ENCODE measurements at regions not wholly inside any gene's neighbourhood (a gene's known extent, or its start where the extent isn't known, plus 50 kb on each side); places are given as distances from the start of the nearest gene placed in this dataset.

DNA sequence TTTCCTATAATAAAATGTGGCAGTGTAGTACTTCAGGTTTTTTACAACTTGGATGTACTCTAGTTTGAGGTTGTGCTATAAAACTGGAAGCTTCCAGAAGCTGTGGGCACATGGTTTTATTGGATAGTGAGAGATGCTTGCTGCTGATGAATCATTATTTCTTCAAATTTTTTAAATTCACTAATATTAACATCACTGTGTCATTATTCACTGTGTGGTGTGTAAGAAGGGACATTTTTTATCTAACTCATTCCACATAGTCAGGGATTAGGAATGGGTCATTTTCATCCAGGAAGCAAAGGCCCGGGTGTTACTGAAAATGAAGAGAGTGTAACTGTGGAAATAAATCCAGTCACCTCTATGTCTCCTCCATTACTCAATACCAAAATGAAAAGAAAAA is 421.0 kb downstream of the TENT5A start:
- peak; percentile 1 for DNase-seq (ENCODE audit: unreplicated experiment)
- Mint-ChIP-seq H3K4me3 (ENCODE audit: unreplicated experiment) (no peak overlapping the region), H3K36me3 (ENCODE audit: insufficient read depth, unreplicated experiment) (no peaks in the 10 kb centered on the region), H3K27me3 (ENCODE audit: insufficient read depth, unreplicated experiment) (no peaks in the 10 kb centered on the region), H3K27ac (ENCODE audit: low read depth, unreplicated experiment) (no peak overlapping the region), H3K9me3 (ENCODE audit: unreplicated experiment) (no peaks in the 10 kb centered on the region), H3K4me1 (ENCODE audit: insufficient read depth, unreplicated experiment) (no peaks in the 10 kb centered on the region)
- no peak for TF ChIP-seq CTCF (IDR thresholded peaks at IDR 0.05; ENCODE audit: unreplicated experiment)
- intact Hi-C loops (cut with micrococcal nuclease), result no loop called here
- CTCF ChIA-PET, result no interaction called here
- POLR2A ChIA-PET, result no interaction called here
- no TSS peak for BruUV-seq (replicated peaks)

DNA sequence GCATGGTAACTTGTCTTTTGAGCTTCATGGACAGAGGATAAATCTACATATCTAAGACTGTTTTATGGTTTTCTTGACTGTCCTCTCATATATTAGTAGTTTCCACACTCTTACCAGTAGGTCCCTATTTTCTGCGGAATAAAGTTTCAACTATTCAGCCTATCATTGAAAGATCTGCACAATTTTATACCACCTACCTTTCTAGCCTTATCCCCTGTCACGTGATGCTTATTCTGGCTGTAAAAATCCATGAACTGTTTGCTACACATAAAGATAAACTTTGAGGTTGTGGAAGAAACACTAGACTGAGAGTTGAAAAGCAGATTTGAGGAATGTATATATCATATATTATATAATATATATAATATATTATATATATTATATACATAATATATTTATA is 423.8 kb downstream of the TENT5A start:
- Mint-ChIP-seq H3K27me3 (ENCODE audit: insufficient read depth, unreplicated experiment) (no peaks in the 10 kb centered on the region), H3K4me3 (ENCODE audit: unreplicated experiment) (no peak overlapping the region), H3K4me1 (ENCODE audit: insufficient read depth, unreplicated experiment) (no peaks in the 10 kb centered on the region), H3K9me3 (ENCODE audit: unreplicated experiment) (no peaks in the 10 kb centered on the region), H3K36me3 (ENCODE audit: insufficient read depth, unreplicated experiment) (no peaks in the 10 kb centered on the region), H3K27ac (ENCODE audit: low read depth, unreplicated experiment) (no peak overlapping the region)
- TF ChIP-seq CTCF (IDR thresholded peaks at IDR 0.05; ENCODE audit: unreplicated experiment), result no peak
- no TSS peak for BruUV-seq (replicated peaks)
- CTCF ChIA-PET, result no interaction called here
- no peak for DNase-seq (ENCODE audit: unreplicated experiment)
- intact Hi-C loops (cut with micrococcal nuclease), result no loop called here
- POLR2A ChIA-PET, result no interaction called here

- no peaks in the 10 kb centered on the region for H3K4me1 Mint-ChIP-seq (ENCODE audit: insufficient read depth, unreplicated experiment)
Measured at GRCh38 chr6:81326881-81327561, 425.5 kb downstream of the TENT5A start.

DNA sequence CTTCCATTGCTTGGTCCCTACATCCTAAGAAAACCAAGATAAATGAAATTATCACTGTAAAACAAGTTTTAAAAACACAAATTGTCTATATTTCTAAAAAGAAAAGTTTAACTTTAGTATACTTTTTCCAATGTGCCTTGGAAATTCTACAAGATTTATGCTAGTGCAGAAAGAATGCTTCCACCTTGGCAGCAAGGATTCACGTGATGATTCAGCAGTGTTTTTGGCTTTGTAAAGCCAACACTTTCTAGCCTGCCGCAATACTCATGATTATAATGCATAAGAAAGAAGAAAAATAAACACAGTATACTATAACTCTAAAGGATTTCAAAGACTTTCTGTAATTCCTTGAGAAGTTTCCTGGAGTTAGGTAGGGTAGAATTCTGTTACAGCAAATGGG is 442.7 kb downstream of the TENT5A start:
- CTCF ChIA-PET, result no interaction called here
- Mint-ChIP-seq H3K27me3 (ENCODE audit: insufficient read depth, unreplicated experiment) (no peaks in the 10 kb centered on the region), H3K4me1 (ENCODE audit: insufficient read depth, unreplicated experiment) (no peaks in the 10 kb centered on the region), H3K9me3 (ENCODE audit: unreplicated experiment) (peaks cover 10% of the 10 kb centered on the region), H3K36me3 (ENCODE audit: insufficient read depth, unreplicated experiment) (no peaks in the 10 kb centered on the region), H3K4me3 (ENCODE audit: unreplicated experiment) (no peak overlapping the region), H3K27ac (ENCODE audit: low read depth, unreplicated experiment) (no peak overlapping the region)
- no peak for DNase-seq (ENCODE audit: unreplicated experiment)
- intact Hi-C loops (cut with micrococcal nuclease), result no loop called here
- BruUV-seq (replicated peaks), result no TSS peak
- TF ChIP-seq CTCF (IDR thresholded peaks at IDR 0.05; ENCODE audit: unreplicated experiment), result no peak
- POLR2A ChIA-PET, result no interaction called here

More at GRCh38 chr6:81326881-81327561, 425.5 kb downstream of the TENT5A start:
- H3K27me3 Mint-ChIP-seq (ENCODE audit: insufficient read depth, unreplicated experiment), result no peaks in the 10 kb centered on the region
- ChIA-PET CTCF (interaction anchor here (0.6 to 0.7 kb wide), 2 partner anchors 190 to 455 kb away, joined by 3 read pairs; no protein-coding TSS in a partner anchor), POLR2A (no interaction called here)
- no peaks in the 10 kb centered on the region for H3K9me3 Mint-ChIP-seq (ENCODE audit: unreplicated experiment)
- no TSS peak for BruUV-seq (replicated peaks)
- H3K4me3 Mint-ChIP-seq (ENCODE audit: unreplicated experiment), result no peak overlapping the region
- no peak for DNase-seq (ENCODE audit: unreplicated experiment)
- H3K27ac Mint-ChIP-seq (ENCODE audit: low read depth, unreplicated experiment), result no peak overlapping the region
- intact Hi-C loops (cut with micrococcal nuclease), result no loop called here
- H3K36me3 Mint-ChIP-seq (ENCODE audit: insufficient read depth, unreplicated experiment), result no peaks in the 10 kb centered on the region
- no peak for TF ChIP-seq CTCF (IDR thresholded peaks at IDR 0.05; ENCODE audit: unreplicated experiment)

All from MCF 10A (cell line).